PC-9 (cell line): ENCODE measurements at regions not wholly inside any gene's neighbourhood (a gene's known extent, or its start where the extent isn't known, plus 50 kb on each side); places are given as distances from the start of the nearest gene placed in this dataset.

Source experiments
- BruUV-seq: library from RNA; stranded (reverse); fragments of 400-500 nt; replicated peaks from 2 replicates; lab custom pipeline; 2021; lab: Mats Ljungman, UMichigan
- CTCF ChIA-PET: fragments of 300-600 bp; sonication (Branson Sonifier 250); formaldehyde crosslinking; loops from one replicate; lab custom pipeline; 2022; ENCODE audit warnings: antibody characterized with exemption; lab: Charles Lee
- POLR2A ChIA-PET: fragments of 300-600 bp; sonication (Branson Sonifier 250); formaldehyde crosslinking; loops from one replicate; lab custom pipeline; 2022; ENCODE audit warnings: antibody characterized with exemption; ENCODE audit not compliant: unreplicated experiment; lab: Charles Lee
- DNase-seq, 2 experiments: peaks; one replicate each; pipeline versions ENCODE4 v3.0.0 to v3.0.0-alpha.2; 2015 to 2022; ENCODE audit warnings: mixed read lengths in 1 of 2
- H2AFZ ChIP-seq: fragments of 200-600 bp; sonication (generic); 2 replicates; pipeline ENCODE4 v1.8.1; 2017; ENCODE audit warnings: antibody characterized with exemption
- H3F3A ChIP-seq: fragments of 200-600 bp; sonication (generic); 2 replicates; pipeline ENCODE4 v1.8.1; 2017; ENCODE audit warnings: antibody characterized with exemption, mild to moderate bottlenecking, low read depth; ENCODE audit not compliant: insufficient read depth
- H3K27ac ChIP-seq: fragments of 200-600 bp; sonication (generic); 2 replicates; pipeline ENCODE4 v1.6.1; 2016; ENCODE audit warnings: mixed run types
- H3K27me3 ChIP-seq: fragments of 200-600 bp; sonication (generic); 2 replicates; pipeline ENCODE4 v1.6.1; 2016; ENCODE audit warnings: low read depth, mixed run types; ENCODE audit not compliant: insufficient read depth
- H3K36me3 ChIP-seq: fragments of 200-600 bp; sonication (generic); 2 replicates; pipeline ENCODE4 v1.6.1; 2016; ENCODE audit warnings: low read depth, mixed run types
- H3K4me1 ChIP-seq: fragments of 200-600 bp; sonication (generic); replicated peaks from 2 replicates; pipeline ENCODE4 v1.6.1; 2016; ENCODE audit warnings: mixed run types; ENCODE audit not compliant: insufficient read depth
- H3K4me2 ChIP-seq: fragments of 200-600 bp; sonication (generic); 2 replicates; pipeline ENCODE4 v1.6.1; 2017; ENCODE audit warnings: mixed run types
- H3K4me3 ChIP-seq: fragments of 200-600 bp; sonication (generic); 2 replicates; pipeline ENCODE4 v1.6.1; 2016; ENCODE audit warnings: mixed run types
- H3K79me2 ChIP-seq: fragments of 200-600 bp; sonication (generic); 2 replicates; pipeline ENCODE4 v1.6.1; 2017; ENCODE audit warnings: low read depth, mixed run types
- H3K9me2 ChIP-seq: fragments of 200-600 bp; sonication (generic); 2 replicates; pipeline ENCODE4 v1.8.1; 2017; ENCODE audit warnings: mild to moderate bottlenecking; ENCODE audit not compliant: insufficient read depth
- H3K9me3 ChIP-seq: fragments of 200-600 bp; sonication (generic); 2 replicates; pipeline ENCODE4 v1.8.1; 2016; ENCODE audit warnings: low read depth; ENCODE audit not compliant: insufficient read depth
- H4K20me1 ChIP-seq: fragments of 200-600 bp; sonication (generic); 2 replicates; pipeline ENCODE4 v1.8.1; 2017; ENCODE audit not compliant: insufficient read depth
- EZH2 ChIP-seq: fragments of 200-600 bp; sonication (generic); IDR thresholded peaks from 2 replicates; pipeline ENCODE4 v1.8.0; 2017; ENCODE audit warnings: antibody characterized with exemption, low read depth
- intact Hi-C: fragments of 100-400 bp; cut with micrococcal nuclease; formaldehyde crosslinking; loops from one replicate; pipeline ENCODE4 v1.10.0; 2022; ENCODE audit not compliant: unreplicated experiment
- TF ChIP-seq, protein P1 (sequence below): fragments of 200-600 bp; sonication (generic); conservative IDR thresholded peaks from 2 replicates; pipeline ENCODE4 v1.6.1; 2017; ENCODE audit warnings: mixed run types, antibody characterized with exemption, mild to moderate bottlenecking, moderate library complexity

DNA sequence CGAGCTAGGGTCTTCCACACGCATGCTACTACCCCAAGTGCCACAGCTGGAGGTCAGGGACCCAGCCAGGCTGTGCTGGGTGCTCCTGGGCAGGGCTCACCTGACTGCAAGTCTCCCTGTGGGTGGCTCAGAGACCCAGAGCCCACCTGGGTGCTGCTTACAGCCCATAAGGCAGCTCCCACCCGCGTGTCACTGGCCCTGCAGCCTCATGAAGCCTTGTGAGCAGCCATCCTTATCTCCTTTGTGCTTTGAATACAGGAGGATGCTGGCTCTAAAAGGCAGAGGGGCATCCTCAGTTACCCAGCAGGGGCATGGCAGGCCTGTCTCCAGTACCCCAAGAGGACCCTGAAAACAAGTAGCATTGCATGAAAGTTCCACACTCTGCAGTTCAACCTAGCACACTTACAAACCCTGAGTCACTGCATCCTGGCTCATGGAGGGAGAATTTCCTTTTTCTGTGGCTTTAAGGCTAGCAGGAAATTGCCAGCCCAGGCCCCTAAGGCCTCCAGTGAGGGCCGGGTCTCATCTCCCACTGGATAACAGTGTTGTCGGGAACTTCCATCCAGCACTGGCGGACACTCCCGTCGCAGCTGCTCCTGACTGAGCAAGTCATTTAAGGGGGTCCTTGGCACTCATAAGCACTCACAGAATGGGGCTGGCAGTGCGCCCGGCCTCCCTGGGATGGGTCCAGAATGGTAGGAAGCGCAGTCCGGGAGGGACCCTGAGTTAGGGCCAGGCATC is 137.1 kb downstream of the RPIA start:
- Histone ChIP-seq H3K36me3 (no peaks in the 10 kb centered on the region), H3K27ac (no peak overlapping the region), H3K79me2 (no peaks in the 10 kb centered on the region), H3K4me1 (no peaks in the 10 kb centered on the region), H3K9me3 (no peaks in the 10 kb centered on the region), H3F3A (no peaks in the 10 kb centered on the region), H4K20me1 (no peaks in the 10 kb centered on the region), H2AFZ (no peak overlapping the region), H3K4me3 (no peak overlapping the region), H3K27me3 (peaks cover 10% of the 10 kb centered on the region), H3K9me2 (no peaks in the 10 kb centered on the region), H3K4me2 (no peak overlapping the region)
- BruUV-seq: no TSS peak
- ChIA-PET POLR2A (no interaction called here), CTCF (no interaction called here)
- no peak for TF ChIP-seq EZH2
- TF ChIP-seq, protein P1, sequence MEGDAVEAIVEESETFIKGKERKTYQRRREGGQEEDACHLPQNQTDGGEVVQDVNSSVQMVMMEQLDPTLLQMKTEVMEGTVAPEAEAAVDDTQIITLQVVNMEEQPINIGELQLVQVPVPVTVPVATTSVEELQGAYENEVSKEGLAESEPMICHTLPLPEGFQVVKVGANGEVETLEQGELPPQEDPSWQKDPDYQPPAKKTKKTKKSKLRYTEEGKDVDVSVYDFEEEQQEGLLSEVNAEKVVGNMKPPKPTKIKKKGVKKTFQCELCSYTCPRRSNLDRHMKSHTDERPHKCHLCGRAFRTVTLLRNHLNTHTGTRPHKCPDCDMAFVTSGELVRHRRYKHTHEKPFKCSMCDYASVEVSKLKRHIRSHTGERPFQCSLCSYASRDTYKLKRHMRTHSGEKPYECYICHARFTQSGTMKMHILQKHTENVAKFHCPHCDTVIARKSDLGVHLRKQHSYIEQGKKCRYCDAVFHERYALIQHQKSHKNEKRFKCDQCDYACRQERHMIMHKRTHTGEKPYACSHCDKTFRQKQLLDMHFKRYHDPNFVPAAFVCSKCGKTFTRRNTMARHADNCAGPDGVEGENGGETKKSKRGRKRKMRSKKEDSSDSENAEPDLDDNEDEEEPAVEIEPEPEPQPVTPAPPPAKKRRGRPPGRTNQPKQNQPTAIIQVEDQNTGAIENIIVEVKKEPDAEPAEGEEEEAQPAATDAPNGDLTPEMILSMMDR: no peak
- no peak for DNase-seq
- intact Hi-C loops: no loop called here

DNA sequence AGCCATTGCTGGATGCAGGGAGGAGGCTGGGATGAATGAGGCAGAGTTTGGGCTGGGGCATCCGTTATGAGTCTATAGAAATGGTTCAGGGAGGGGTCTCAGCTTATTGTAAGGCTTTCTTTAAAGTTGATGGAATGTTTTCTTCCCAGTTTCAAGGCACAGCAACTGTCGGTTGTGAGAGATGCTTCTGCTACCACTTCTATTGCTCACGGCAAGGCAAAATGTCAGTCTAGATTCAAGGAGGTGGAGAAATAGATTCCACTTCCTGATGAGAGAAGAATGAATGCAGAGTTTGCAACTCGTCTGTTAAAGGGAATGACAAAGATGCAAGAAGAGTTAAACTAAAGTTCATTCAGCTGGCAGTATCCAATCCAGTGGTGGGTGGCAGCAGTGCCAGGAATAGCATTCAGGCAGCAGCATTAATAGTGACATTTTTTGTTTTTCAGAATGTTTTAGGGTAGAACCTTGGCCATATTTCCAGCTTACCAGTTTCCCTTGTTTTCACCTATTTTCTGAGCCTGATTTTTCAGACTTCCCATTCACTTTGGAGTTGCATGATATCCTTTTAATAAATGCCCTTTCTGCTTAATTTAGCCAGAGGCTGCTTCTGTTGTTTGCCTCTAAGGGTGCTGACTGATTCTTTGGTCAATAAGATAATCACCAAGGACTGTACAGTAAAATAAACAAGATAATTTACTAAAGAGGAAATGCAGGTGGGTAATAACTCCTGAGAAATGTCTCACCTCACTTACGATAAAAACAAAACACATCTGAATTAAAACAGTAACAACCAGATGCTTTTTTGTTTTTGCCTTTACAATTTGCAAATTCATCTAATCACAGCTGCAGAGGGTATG is 138.4 kb downstream of the RPIA start:
- intact Hi-C loops: no loop called here
- BruUV-seq: no TSS peak
- no peak for DNase-seq
- Histone ChIP-seq H3K27me3 (peaks cover 10% of the 10 kb centered on the region), H3K9me3 (no peaks in the 10 kb centered on the region), H3K9me2 (no peaks in the 10 kb centered on the region), H3K4me2 (no peak overlapping the region), H2AFZ (no peak overlapping the region), H3K4me1 (no peaks in the 10 kb centered on the region), H3F3A (no peaks in the 10 kb centered on the region), H3K36me3 (no peaks in the 10 kb centered on the region), H4K20me1 (no peaks in the 10 kb centered on the region), H3K79me2 (no peaks in the 10 kb centered on the region), H3K27ac (no peak overlapping the region), H3K4me3 (no peak overlapping the region)
- ChIA-PET CTCF (no interaction called here), POLR2A (no interaction called here)
- TF ChIP-seq, protein P1: no peak
- no peak for TF ChIP-seq EZH2

DNA sequence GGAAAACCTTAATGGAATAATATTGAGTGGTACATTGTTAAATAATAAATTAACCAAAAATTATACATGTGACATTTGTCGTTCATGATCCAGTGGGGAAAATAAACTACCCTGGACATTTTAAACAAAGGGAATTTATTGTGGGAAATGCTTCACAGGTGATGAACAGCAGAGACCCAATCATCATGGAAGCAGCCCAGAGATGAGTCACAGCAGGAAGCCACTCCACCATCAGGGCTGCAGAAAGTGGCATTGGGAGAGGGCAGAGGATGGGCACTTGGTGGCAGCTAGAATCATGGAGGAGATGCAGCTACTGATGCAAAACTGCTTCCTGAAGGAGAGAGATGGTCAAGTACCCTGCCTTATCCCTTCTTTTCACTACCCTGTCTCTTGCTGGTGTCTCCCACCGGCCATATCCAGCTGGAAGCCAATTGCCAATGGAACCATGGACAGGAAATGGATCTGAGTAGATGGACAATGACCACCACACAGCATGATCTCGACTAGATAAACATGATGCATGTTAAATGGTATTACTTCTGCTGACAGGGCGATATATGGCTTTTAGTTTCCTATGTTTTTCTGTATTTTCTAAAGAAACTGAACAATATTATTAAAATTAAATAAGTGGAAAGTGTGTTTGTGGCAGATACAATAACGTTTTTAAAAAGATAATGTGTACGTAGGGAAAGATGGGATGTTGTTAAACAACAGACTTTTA is 139.8 kb downstream of the RPIA start:
- BruUV-seq: no TSS peak
- H3K4me2 ChIP-seq: no peak overlapping the region
- intact Hi-C loops: no loop called here
- H3K9me2 ChIP-seq: no peaks in the 10 kb centered on the region
- H3F3A ChIP-seq: no peaks in the 10 kb centered on the region
- no peak overlapping the region for H3K27ac ChIP-seq
- TF ChIP-seq EZH2: no peak
- TF ChIP-seq, protein P1: no peak
- H3K79me2 ChIP-seq: no peaks in the 10 kb centered on the region
- H3K4me1 ChIP-seq: no peaks in the 10 kb centered on the region
- no peaks in the 10 kb centered on the region for H3K9me3 ChIP-seq
- DNase-seq: no peak
- H2AFZ ChIP-seq: no peak overlapping the region
- H3K4me3 ChIP-seq: no peak overlapping the region
- H3K36me3 ChIP-seq: no peaks in the 10 kb centered on the region
- H3K27me3 ChIP-seq: no peaks in the 10 kb centered on the region; the same call in 1 of the 2 replicates
- POLR2A ChIA-PET: no interaction called here
- CTCF ChIA-PET: interaction anchor here (0.6 kb wide), 1 partner anchor 193 kb away, joined by 3 read pairs; no protein-coding TSS in a partner anchor
- H4K20me1 ChIP-seq: no peaks in the 10 kb centered on the region
